GM12864 (cell line): ENCODE measurements at regions not wholly inside any gene's neighbourhood (a gene's known extent, or its start where the extent isn't known, plus 50 kb on each side); places are given as distances from the start of the nearest gene placed in this dataset.

ENCODE experiments used
- DNase-seq: peaks from one replicate; pipeline ENCODE4 v3.0.0-alpha.2; 2011; ENCODE audit warnings: low read depth
- H3K4me3 ChIP-seq: 2 replicates; pipeline ENCODE4 v1.5.1; 2011; ENCODE audit warnings: mild to moderate bottlenecking, low read depth, low read length, control low read depth
- TF ChIP-seq, protein P1 (sequence below): IDR thresholded peaks from 2 replicates; pipeline ENCODE4 v1.5.1; 2011; ENCODE audit warnings: low read depth, mild to moderate bottlenecking, moderate library complexity, low read length, control low read depth, inconsistent platforms; ENCODE audit errors: missing control alignments

DNA sequence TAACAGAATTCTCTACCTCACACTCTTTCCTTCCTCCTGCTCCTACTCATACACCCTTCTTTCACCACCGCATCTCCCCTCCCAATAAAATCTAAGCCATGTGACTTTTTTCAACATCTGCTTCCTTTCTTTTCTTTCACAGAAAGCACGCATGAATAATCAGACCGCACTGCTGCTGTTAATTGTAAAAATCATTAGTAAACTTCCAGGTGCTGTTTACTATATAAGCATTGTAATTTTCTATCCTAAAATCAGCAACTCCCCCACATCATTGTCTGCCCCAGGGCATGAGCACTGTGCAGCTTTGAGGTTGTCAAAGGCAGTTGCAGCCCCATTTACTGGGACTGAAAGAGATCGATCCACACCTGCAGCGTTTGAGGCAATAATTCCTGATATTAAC, 782.6 kb upstream of the ID2 start:
- no peak overlapping the region for H3K4me3 ChIP-seq
- TF ChIP-seq, protein P1, sequence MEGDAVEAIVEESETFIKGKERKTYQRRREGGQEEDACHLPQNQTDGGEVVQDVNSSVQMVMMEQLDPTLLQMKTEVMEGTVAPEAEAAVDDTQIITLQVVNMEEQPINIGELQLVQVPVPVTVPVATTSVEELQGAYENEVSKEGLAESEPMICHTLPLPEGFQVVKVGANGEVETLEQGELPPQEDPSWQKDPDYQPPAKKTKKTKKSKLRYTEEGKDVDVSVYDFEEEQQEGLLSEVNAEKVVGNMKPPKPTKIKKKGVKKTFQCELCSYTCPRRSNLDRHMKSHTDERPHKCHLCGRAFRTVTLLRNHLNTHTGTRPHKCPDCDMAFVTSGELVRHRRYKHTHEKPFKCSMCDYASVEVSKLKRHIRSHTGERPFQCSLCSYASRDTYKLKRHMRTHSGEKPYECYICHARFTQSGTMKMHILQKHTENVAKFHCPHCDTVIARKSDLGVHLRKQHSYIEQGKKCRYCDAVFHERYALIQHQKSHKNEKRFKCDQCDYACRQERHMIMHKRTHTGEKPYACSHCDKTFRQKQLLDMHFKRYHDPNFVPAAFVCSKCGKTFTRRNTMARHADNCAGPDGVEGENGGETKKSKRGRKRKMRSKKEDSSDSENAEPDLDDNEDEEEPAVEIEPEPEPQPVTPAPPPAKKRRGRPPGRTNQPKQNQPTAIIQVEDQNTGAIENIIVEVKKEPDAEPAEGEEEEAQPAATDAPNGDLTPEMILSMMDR = no peak
- DNase-seq = no peak

DNA sequence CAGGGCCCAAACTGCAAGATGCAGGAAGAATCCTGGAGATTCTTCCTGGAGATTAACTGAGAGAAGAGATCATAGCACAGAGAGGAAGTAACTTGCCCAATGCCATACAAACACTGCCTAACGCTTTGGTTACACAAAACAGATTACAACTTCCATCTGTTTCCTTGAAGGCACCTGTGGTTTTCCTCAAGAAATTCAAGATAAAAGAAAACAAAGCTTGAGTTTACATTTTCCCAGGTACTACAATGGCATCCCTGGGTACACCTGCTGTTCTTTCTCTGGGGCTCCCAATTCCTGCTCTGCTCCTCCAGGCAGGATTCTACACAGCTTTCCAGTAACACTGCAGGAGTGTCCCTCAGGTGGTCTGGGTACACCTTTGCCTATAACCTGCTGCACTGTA, 781.9 kb upstream of the ID2 start:
- no peak for DNase-seq
- H3K4me3 ChIP-seq = no peak overlapping the region
- TF ChIP-seq, protein P1 = no peak

DNA sequence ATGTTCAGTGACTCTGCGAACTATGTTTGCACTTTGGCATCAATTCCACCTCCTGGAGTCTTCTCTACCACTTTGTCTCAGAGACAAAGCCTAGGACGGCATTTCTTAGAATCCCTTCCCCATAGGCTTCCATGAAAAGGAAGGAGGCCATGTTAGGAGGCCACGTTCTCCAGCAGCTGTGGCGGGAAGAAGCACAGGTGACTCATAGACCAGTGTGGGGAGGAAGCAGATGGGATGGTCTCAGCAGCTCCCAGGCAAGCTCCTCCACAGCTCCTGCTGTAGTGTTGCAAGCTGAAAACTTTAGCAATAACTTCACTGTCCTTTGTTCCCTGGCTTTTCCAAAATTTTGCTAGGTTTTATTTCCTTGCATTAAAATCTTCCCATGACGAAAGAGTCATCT, 781.3 kb upstream of the ID2 start:
- no peak overlapping the region for H3K4me3 ChIP-seq
- TF ChIP-seq, protein P1 = no peak
- DNase-seq = no peak

DNA sequence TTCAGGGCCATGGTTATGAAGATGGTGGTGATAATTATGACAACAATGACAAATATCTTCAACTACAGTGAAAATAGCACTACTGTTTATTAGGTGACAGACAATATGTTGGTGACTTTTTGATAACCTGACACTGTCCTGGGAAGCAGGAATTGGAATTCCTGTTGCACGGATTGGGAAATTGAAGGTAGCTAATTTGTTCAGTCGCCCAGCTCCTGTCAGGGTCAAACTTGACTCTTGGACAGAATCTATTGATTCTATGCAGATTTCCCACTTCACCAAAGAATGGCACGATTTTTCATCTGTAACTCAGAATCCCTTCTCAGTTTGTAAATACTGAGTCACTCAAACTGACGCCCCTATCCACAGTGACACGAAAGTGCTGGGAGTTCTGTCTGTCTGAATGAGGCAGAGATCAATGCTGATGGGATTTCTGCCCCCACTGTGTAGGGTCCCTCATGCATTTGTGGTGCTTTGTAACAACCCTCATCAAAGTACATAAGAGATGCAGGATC, 779.5 kb upstream of the ID2 start:
- DNase-seq = no peak
- no peak overlapping the region for H3K4me3 ChIP-seq
- TF ChIP-seq, protein P1 = no peak

DNA sequence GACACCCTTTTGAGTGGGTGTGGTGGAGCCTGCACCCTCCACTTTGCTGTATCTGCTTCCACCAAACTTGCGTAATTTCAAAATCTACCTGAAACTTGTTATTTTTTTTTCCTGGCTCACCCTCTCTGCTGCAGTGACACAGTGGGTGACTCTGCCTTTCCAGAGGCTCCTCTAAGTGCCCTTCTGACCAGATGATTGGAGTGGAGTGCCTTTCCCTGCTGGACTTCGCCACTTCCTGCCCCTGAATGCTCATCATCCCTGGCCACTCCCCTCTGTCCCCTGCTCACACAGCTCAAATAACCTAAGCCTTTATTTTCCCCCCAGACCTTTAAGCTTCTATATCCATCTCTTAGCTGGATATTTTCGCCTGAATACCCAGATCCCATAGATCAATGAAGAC, 777.5 kb upstream of the ID2 start:
- no peak for DNase-seq
- TF ChIP-seq, protein P1 = no peak

DNA sequence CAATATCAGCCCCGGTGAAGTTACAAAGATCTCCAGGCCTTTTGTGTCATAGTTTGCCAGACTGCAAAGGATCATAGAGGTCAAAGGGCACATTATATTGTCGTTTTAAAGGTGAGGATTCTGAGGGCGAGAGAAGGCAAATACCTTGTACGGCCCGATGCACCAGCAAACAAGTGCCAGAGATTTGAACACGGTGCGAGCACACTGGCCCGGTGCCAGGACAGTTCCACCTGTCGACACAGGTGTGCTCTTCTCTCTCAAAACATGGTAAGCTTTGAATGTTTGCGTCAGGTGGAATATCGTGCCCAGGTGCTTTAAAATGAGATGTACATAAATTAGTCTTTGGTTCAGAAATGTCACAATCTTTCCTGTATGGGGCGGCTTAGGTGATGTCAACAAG, 776.1 kb upstream of the ID2 start:
- H3K4me3 ChIP-seq = no peak overlapping the region
- DNase-seq = no peak
- TF ChIP-seq, protein P1 = no peak

More for the DNA sequence above, 777.5 kb upstream of the ID2 start:
- no peak overlapping the region for H3K4me3 ChIP-seq

DNA sequence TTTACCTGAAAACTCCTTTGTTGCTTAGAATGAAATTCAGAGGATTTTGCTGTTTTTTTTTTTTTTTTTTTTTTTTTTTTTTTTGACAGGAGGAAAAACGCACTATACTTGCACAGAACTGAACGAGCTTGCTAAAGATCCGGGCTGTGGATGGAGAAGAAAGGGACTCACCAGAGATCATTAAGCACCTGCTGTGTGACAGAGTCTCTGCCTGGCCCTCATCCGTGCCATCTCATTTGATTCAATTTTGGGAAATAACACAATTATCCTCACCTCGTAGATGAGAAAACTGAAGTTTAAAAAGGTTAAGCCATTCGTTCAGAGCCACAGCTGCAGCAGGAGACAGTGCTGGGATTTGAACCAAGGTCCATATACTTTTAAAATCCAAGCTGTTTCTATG, 775.4 kb upstream of the ID2 start:
- no peak overlapping the region for H3K4me3 ChIP-seq
- DNase-seq = no peak
- TF ChIP-seq, protein P1 = no peak
